SK-N-SH (cell line): ENCODE measurements at regions not wholly inside any gene's neighbourhood (a gene's known extent, or its start where the extent isn't known, plus 50 kb on each side); places are given as distances from the start of the nearest gene placed in this dataset.

Source experiments
- CTCF ChIA-PET: fragments of 300-600, 350-600 bp; formaldehyde crosslinking; extraction: SDS; loops from one replicate; lab custom pipeline; 2021; lab: Yijun Ruan, JAX
- POLR2A ChIA-PET: fragments of 350-600 bp; sonication (Branson Sonifier 250); formaldehyde crosslinking; extraction: SDS; loops from one replicate; lab custom pipeline; 2020; ENCODE audit warnings: antibody characterized with exemption, inconsistent platforms; lab: Yijun Ruan, JAX
- DNase-seq: peaks from one replicate; pipeline ENCODE4 v3.0.0; 2012
- H2AFZ ChIP-seq: fragments of 200-600 bp; sonication (generic); 2 replicates; pipeline ENCODE4 v1.8.1; 2016; ENCODE audit warnings: antibody characterized with exemption, mild to moderate bottlenecking, low read depth
- H3F3A ChIP-seq: fragments of 200-600 bp; sonication (generic); replicated peaks from 2 replicates; pipeline ENCODE3; 2016; ENCODE audit warnings: antibody characterized with exemption, mild to moderate bottlenecking; ENCODE audit not compliant: insufficient read depth
- H3K27ac ChIP-seq, 2 experiments: fragments of 200-500 bp in 1 of 2; fragments of 200-600 bp in 1 of 2; sonication (Bioruptor generic) in 1 of 2; sonication (generic), shearing (Covaris generic) in 1 of 2; 2 replicates each; pipeline versions ENCODE4 v1.5.1 to v1.6.1; 2014 to 2016; ENCODE audit warnings: low read depth in 2 of 2, inconsistent platforms in 1 of 2, low read length in 1 of 2, mild to moderate bottlenecking in 1 of 2, mixed read lengths in 1 of 2
- H3K27me3 ChIP-seq: fragments of 200-600 bp; sonication (generic), shearing (Covaris generic); 2 replicates; pipeline ENCODE4 v1.6.1; 2016; ENCODE audit warnings: mixed run types; ENCODE audit not compliant: insufficient read depth
- H3K36me3 ChIP-seq, 2 experiments: fragments of 200-500 bp in 1 of 2; fragments of 200-600 bp in 1 of 2; sonication (Bioruptor generic) in 1 of 2; sonication (generic) in 1 of 2; replicated peaks in 1 of 2; 2 replicates each; pipeline versions ENCODE3 to v1.5.1; 2014 to 2016; ENCODE audit warnings: low read length in 1 of 2, mild to moderate bottlenecking in 1 of 2; ENCODE audit not compliant: insufficient read depth in 2 of 2, control insufficient read depth in 1 of 2
- H3K4me1 ChIP-seq, 2 experiments: fragments of 200-500 bp in 1 of 2; fragments of 200-600 bp in 1 of 2; sonication (Bioruptor generic) in 1 of 2; sonication (generic), shearing (Covaris generic) in 1 of 2; 2 replicates each; pipeline versions ENCODE4 v1.5.1 to v1.6.1; 2014 to 2016; ENCODE audit warnings: low read depth in 1 of 2, low read length in 1 of 2, mixed run types in 1 of 2; ENCODE audit not compliant: insufficient read depth in 2 of 2, control insufficient read depth in 1 of 2
- H3K4me2 ChIP-seq: fragments of 200-600 bp; sonication (generic), shearing (Covaris generic); 2 replicates; pipeline ENCODE4 v1.6.1; 2017; ENCODE audit warnings: mixed run types
- H3K4me3 ChIP-seq, 2 experiments: fragments of 200-500 bp in 1 of 2; fragments of 200-600 bp in 1 of 2; sonication (Bioruptor generic) in 1 of 2; sonication (generic), shearing (Covaris generic) in 1 of 2; 2 replicates each; pipeline versions ENCODE4 v1.5.1 to v1.8.1; 2014 to 2016; ENCODE audit warnings: low read depth in 2 of 2, inconsistent platforms in 1 of 2, low read length in 1 of 2, mild to moderate bottlenecking in 1 of 2, mixed read lengths in 1 of 2, moderate library complexity in 1 of 2
- H3K79me2 ChIP-seq: fragments of 200-600 bp; sonication (generic); 2 replicates; pipeline ENCODE4 v1.8.1; 2017; ENCODE audit warnings: mild to moderate bottlenecking; ENCODE audit not compliant: insufficient read depth
- H3K9ac ChIP-seq: fragments of 200-600 bp; sonication (generic); 2 replicates; pipeline ENCODE4 v1.6.1; 2017; ENCODE audit warnings: mixed run types
- H3K9me2 ChIP-seq: fragments of 200-600 bp; sonication (generic); 2 replicates; pipeline ENCODE4 v1.6.1; 2017; ENCODE audit warnings: mixed run types
- H3K9me3 ChIP-seq: fragments of 200-600 bp; sonication (generic); 2 replicates; pipeline ENCODE4 v1.6.1; 2017; ENCODE audit warnings: mixed run types, mild to moderate bottlenecking, moderate library complexity
- H4K20me1 ChIP-seq: fragments of 200-600 bp; sonication (generic); 2 replicates; pipeline ENCODE4 v1.6.1; 2017; ENCODE audit warnings: mild to moderate bottlenecking, mixed run types; ENCODE audit not compliant: insufficient read depth
- EP300 ChIP-seq, 2 experiments: IDR thresholded peaks; 2 replicates each; pipeline versions ENCODE4 v1.4.0 to v1.6.1; 2012; ENCODE audit warnings: borderline replicate concordance in 1 of 2, low read depth in 1 of 2, low read length in 1 of 2
- FOSL2 ChIP-seq: IDR thresholded peaks from 2 replicates; pipeline ENCODE4 v1.4.0; 2012; ENCODE audit warnings: low read depth, mild to moderate bottlenecking, moderate library complexity, borderline replicate concordance
- FOXJ3 ChIP-seq: sonication (generic); formaldehyde crosslinking; IDR thresholded peaks from 2 replicates; pipeline ENCODE4 v1.5.1; 2020; ENCODE audit warnings: mild to moderate bottlenecking, missing genetic modification reagents
- FOXM1 ChIP-seq: IDR thresholded peaks from 2 replicates; pipeline ENCODE4 v1.4.0; 2012; ENCODE audit warnings: low read depth, mild to moderate bottlenecking
- MAX ChIP-seq: IDR thresholded peaks from 2 replicates; pipeline ENCODE4 v1.4.0; 2012; ENCODE audit warnings: low read depth
- MXI1 ChIP-seq: IDR thresholded peaks from 2 replicates; pipeline ENCODE4 v1.6.1; 2012; ENCODE audit warnings: mild to moderate bottlenecking, low read depth, low read length, improper control_type of control experiment
- NFIC ChIP-seq: IDR thresholded peaks from 2 replicates; pipeline ENCODE4 v1.4.0; 2012; ENCODE audit warnings: borderline replicate concordance
- POLR2AphosphoS5 ChIP-seq: IDR thresholded peaks from 2 replicates; pipeline ENCODE4 v1.6.1; 2012; ENCODE audit warnings: low read depth, low read length
- RAD21 ChIP-seq: IDR thresholded peaks from 2 replicates; pipeline ENCODE4 v1.6.1; 2012; ENCODE audit warnings: mild to moderate bottlenecking, low read length
- REST ChIP-seq: IDR thresholded peaks from 2 replicates; pipeline ENCODE4 v1.6.1; 2012; ENCODE audit warnings: mild to moderate bottlenecking, low read depth, low read length, moderate library complexity
- TEAD4 ChIP-seq: IDR thresholded peaks from 2 replicates; pipeline ENCODE4 v1.4.0; 2012; ENCODE audit warnings: mild to moderate bottlenecking, borderline replicate concordance; ENCODE audit not compliant: insufficient read depth
- YY1 ChIP-seq: IDR thresholded peaks from 2 replicates; pipeline ENCODE4 v1.4.0; 2012; ENCODE audit warnings: low read depth, mild to moderate bottlenecking
- WGBS: methylation state at CpG from one replicate; pipeline ENCODE4 v1.1.6; 2017; ENCODE audit warnings: low lambda C conversion rate; 5-methylcytosine and 5-hydroxymethylcytosine counted together
- TF ChIP-seq, protein P1 (sequence below): IDR thresholded peaks from 2 replicates; pipeline ENCODE4; 2012
- TF ChIP-seq, protein P2 (sequence below): IDR thresholded peaks from 2 replicates; pipeline ENCODE4 v1.4.0; 2012; ENCODE audit warnings: low read depth, borderline replicate concordance

DNA sequence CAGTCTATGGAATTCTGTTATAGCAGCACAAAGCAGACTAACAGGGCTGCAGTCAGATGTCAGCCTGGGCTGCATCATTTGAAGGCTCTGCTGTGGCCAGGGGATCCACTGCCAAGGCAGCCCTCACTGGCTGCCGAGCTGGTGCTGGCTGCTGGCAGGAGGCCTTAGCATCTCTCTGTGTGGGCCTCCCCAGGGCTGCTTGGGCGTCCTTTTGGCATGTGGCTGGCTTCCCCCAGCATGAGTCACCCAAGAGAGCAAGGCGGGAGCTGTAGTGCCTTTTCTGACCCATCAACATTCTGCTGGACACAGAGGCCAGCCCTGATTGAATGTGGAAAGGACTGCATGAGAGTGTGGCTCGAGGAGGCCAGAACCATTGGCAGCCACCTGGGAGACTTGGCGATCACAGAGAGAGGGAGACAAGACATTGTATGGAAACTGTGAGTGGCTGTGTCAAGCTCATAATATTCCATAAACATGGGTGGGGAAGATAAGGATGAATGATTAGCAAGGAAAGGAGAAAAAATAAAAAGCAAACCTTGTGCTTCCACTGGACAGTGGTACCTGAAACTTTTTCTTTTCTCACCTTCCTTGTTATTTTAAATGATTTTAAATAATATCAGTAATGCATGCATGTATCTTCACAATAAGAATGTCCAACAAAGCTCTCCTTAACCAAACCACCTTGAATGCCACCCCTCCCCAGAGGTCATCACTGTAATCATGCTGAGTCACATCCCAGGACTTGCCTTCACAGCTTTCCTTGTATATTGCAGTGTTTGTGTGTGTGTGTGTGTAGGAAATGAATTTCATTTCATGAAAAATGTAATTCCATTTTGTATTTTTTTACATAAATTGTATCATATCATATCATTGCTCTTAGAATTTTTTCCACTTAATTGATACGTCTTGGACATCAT, 55.0 kb upstream of the VSX1 start (continued):
- TF ChIP-seq REST (0 out of 2 replicates have a peak, but pooled peaks have one; percentile 43), FOSL2 (peak; percentile 96), POLR2AphosphoS5 (peak; percentile 33; the same call in 1 of the 2 replicates), MAX (peak; percentile 97), TEAD4 (peak; percentile 63; the same call in 1 of the 2 replicates), MXI1 (no peak)
- TF ChIP-seq, protein P1, sequence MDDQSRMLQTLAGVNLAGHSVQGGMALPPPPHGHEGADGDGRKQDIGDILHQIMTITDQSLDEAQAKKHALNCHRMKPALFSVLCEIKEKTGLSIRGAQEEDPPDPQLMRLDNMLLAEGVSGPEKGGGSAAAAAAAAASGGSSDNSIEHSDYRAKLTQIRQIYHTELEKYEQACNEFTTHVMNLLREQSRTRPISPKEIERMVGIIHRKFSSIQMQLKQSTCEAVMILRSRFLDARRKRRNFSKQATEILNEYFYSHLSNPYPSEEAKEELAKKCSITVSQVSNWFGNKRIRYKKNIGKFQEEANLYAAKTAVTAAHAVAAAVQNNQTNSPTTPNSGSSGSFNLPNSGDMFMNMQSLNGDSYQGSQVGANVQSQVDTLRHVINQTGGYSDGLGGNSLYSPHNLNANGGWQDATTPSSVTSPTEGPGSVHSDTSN: peak; percentile 82
- TF ChIP-seq, protein P2, sequence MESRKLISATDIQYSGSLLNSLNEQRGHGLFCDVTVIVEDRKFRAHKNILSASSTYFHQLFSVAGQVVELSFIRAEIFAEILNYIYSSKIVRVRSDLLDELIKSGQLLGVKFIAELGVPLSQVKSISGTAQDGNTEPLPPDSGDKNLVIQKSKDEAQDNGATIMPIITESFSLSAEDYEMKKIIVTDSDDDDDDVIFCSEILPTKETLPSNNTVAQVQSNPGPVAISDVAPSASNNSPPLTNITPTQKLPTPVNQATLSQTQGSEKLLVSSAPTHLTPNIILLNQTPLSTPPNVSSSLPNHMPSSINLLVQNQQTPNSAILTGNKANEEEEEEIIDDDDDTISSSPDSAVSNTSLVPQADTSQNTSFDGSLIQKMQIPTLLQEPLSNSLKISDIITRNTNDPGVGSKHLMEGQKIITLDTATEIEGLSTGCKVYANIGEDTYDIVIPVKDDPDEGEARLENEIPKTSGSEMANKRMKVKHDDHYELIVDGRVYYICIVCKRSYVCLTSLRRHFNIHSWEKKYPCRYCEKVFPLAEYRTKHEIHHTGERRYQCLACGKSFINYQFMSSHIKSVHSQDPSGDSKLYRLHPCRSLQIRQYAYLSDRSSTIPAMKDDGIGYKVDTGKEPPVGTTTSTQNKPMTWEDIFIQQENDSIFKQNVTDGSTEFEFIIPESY: peak; percentile 51; the same call in 1 of the 2 replicates
- TF ChIP-seq, all 33 proteins: peak for 16

GRCh38 chr20:25139029-25139705, 56.3 kb upstream of the ENTPD6 start:
- Histone ChIP-seq H3K27ac (no peak overlapping the region), H3K27me3 (peaks cover 7% of the 10 kb centered on the region; the same call in 1 of the 2 replicates), H3K4me3 (no peak overlapping the region), H3K4me1 (peaks cover 0 to 8% of the 10 kb centered on the region in 2 experiments; a peak in 2 of 4 replicates), H3K9ac (no peak overlapping the region), H3K79me2 (no peaks in the 10 kb centered on the region), H3F3A (peaks cover 15% of the 10 kb centered on the region), H3K9me2 (no peaks in the 10 kb centered on the region), H3K9me3 (no peaks in the 10 kb centered on the region), H2AFZ (no peak overlapping the region), H3K4me2 (no peak overlapping the region), H3K36me3 (no peaks in the 10 kb centered on the region), H4K20me1 (no peaks in the 10 kb centered on the region)
- TF ChIP-seq FOXJ3 (CRISPR knock-in tag) (no peak), RAD21 (0 out of 2 replicates have a peak, but pooled peaks have one; percentile 9), YY1 (no peak), NFIC (no peak), FOXM1 (no peak), EP300 (IDR thresholded peaks at IDR 0.05; ENCODE audit: borderline replicate concordance in 1 of 2, low read depth in 1 of 2, low read length in 1 of 2) (no peak)
- CTCF ChIA-PET: interaction anchor here (0.7 to 1.7 kb wide), 2 partner anchors 41 to 74 kb away, joined by 3 to 4 read pairs; no protein-coding TSS in a partner anchor
- no peak for DNase-seq
- WGBS: 73% methylated on average over 12 of the region's 12 CpGs
- POLR2A ChIA-PET: no interaction called here
